GM21529 (cell line): ENCODE measurements at regions not wholly inside any gene's neighbourhood (a gene's known extent, or its start where the extent isn't known, plus 50 kb on each side); places are given as distances from the start of the nearest gene placed in this dataset.

Source experiments
- ATAC-seq: cut with Tn5 transposase; IDR thresholded peaks from one replicate; pipeline ENCODE4 v1.9.1; 2021; ENCODE audit not compliant: unreplicated experiment

DNA sequence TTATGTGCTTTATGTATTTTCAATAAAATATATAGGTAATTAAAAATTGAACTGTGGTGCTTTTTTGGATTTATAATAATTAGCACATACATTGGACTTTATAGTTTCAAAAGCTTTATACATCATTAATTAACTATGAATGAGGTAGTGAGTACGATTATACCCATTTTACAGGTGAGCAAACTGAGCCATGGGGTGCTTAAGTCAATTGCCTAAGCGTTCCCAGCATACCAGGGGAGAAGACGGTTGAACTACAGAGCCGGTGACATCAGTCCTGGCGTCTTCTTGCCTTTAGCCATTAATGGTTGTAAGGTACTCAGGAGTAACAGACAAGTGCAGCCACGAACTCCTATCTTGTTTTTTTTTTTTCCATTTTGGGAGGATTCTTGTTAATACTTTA lies 172.8 kb downstream of the GATA3 start:
- ATAC-seq, result no peak

DNA sequence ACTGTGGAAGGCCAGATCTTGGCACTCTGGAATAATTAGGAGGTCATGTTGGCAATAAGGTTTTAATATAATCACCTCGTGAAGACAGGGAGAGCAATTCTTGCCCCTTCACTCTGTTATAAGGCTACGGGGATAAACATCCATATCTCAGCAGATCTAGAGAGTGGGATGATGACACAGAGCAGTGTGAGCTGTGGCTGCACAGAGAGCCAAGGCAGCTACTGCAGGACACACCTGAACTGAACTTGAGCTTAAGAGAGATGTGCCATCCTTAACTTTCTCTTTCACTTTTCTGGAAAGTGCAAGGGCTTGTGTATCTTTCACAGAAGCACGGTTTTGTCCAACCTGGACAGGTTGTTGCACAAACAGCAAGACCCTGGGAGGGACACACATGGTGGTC lies 174.7 kb downstream of the GATA3 start:
- ATAC-seq, result no peak

DNA sequence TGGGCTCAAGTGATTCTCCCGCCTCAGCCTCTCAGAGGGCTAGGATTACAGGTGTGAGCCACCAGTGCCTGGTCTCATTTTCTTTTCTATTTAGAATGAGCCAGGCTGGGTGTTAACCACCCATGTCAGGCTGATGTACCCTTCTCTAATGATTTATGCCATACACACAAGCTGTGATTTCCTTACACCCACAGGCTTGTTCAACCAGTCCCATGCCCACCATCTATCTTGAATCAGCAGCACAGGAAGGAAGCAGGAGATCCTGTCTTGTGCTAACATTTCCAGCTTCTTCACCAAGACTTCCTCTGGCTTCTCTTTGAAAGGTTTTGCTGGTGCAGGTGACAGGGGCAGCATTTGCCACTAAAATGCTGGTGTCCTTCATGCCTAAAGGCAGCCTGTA lies 176.4 kb downstream of the GATA3 start:
- no peak for ATAC-seq

DNA sequence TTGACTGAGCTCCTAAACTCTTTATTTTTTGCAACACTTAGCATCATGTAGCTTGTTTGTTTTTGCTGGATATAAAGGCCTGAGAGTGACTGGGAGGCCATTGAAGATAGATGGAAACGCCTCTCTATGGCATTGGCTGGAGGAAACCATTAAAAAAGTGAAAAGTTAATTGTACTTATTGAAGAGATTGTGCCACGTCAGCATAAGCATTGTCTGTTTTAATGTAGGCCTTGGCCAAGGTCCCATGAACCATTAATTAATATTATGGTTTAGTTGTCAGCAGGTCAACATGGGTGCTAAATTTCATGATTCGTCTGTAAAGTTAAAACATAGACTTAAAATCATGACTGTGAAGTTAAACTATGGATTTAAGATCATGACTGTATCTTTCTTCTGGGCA lies 178.6 kb downstream of the GATA3 start:
- no peak for ATAC-seq

DNA sequence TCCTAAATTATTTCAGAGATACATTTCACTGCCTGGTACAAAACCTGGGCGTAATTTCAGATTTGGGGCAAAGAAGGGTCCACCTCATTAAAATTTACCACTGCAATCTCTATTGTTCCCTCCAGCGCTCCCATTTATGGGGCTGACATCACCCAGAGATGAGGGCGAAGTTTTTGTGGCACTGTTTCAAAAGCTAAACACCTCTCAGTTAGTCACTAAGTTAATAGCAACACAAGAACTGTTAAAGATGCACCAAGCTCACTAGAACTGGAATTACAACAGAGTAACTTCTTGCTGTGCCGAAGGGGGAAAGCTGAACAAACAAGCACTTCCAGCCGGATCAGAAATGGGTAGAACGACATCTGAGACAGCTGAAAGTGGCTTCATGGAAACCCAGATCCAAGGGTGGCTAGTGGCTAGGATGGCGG lies 179.4 kb downstream of the GATA3 start:
- no peak for ATAC-seq

DNA sequence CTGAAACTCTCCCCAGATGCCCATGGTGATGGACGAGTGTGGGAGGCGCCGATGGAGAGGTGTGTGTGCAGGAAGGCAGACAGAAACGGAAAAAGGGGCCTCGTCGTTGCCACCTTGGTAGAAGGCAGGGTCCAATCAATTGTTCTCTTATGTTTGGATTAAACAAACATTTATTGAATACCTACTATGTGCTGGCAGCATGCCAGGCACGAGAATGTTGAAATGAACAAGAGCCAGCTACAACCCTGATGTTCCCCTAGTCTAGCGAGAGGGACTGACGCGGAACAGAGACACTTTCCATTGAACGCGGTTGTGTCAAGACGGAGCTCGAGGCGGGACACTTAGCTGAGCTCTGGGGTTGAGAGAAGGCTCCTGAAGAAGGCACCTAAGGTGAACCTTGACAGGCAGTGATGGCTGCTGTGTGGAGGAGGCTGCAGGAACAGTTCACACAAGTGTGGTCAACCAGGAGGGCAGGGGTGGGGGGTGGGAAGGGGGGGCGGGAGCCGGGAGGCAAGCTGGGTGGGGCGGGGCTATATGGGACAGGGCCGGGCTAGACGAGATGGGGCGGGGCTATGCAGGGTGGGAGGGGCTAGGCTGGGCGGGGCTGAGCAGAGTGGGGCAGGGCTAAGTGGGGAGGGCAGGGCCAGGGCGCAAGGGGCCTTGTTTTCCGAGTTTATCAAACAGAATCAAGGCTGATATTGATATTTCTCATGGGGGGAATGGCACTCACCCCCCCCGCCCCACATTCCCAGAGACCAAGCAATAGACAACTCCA lies 181.0 kb downstream of the GATA3 start:
- ATAC-seq, result no peak

DNA sequence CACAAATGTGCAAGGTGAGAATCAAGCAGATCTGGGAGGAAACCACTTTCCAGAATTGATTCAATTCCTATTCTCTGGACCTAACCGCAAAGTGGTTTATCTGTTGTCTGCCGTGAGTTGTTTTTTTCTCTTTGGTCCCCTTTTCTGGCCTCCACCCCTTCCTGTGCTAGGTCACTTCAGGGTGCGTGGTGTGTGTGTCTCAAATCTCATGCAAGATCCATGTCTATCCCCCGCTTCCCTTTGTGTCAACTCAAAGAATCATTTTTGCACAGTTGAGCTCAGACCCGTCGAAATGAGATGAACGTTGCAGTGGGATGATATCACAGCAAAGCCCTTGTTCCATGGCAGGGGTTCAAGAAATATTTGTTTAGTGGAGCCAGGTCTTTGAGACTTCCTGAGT lies 184.5 kb downstream of the GATA3 start:
- ATAC-seq, result no peak

DNA sequence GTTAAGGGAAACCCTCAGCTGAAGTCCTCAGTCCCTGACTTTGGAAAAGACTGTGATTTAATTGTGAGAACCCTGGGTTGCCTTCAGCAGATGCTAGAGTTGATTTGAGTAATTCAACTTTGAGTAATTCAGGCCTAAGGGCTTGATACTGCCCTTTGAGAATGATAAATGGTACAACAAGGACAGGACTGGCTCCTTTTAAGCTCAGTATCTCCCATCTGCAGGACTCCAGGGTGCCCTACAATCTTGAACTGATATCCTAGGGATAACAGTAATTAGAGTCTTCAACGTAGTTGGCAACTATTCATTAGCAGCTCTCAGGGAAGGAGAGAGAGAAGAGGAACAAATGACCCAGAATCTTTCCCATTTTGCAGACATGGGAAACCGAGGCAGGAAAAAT lies 186.4 kb downstream of the GATA3 start:
- no peak for ATAC-seq

DNA sequence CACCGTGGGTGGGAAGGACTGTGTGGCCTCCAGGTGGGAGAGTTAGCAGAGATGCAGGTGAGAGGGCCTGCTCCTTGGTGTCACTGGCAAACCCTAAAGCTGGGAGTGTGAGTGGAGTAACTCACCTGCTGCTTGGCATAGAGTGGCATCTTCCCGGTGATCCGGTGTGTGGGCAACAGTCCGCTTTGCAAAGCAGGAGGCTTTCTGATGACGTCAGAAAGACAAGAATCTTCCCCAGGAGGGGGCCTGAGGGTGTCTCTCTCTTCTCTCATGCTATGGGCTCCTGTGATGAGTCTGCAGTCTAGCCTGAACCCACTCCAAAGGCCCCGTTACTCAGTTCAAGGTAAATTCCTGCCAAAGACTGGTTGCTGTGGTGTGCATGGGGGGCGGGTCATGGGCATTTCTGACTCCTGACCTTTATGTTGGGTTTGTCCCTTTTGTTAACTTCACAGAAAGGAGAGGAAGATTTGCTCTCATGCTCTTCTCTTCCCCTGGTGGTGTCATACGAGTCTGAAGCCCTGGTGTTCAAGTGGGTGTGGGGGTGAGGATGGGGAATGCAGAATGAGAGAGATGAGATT lies 187.9 kb downstream of the GATA3 start:
- ATAC-seq, result no peak

DNA sequence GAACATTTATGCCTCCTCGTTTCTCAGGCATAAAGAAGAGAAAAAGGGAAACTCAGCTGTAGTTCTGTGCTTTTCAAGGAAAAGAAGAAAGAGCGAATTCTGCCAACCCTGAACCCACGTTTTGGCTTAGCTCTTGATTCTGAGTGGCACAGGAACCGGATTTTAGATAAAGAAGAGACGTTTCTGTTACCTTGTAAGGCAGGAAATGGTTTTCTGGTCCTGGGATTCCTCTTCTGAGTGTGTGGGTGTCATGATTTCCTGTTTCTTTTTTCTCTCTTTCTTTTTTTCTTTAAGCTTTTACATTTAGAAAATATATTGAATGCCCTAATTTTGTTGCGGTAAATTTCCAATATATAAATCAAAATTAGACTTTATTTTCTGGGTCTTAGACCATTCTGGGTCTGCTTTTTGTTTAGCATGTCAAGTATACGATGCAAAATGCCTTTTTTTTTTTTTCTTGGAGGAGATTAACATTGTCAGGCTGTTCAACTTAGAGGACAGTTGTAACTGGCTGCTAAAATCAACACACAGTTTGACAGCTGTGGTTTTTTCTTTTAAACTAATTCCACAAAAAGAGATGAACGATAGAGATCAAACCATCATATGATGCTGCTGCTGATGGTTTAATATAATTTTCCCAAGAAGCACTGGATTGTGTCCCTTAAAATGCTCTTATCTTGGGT lies 190.8 kb downstream of the GATA3 start:
- no peak for ATAC-seq

DNA sequence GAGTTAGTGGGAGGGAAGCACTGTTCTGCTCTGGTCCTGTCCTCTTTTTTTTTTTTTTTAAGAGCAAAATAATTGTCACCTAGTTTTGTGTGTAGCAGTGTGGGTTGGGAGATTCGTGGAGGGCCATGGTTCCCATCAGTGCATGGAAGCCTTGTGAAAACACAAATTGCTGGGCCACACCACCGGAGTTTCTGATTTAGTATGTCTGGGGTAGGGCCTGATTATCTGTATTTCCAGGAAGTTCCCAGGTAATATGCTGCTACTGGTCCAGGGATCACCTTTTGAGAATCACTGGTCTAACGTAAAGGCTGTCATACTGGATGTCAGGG lies 191.3 kb downstream of the GATA3 start:
- ATAC-seq, result no peak

DNA sequence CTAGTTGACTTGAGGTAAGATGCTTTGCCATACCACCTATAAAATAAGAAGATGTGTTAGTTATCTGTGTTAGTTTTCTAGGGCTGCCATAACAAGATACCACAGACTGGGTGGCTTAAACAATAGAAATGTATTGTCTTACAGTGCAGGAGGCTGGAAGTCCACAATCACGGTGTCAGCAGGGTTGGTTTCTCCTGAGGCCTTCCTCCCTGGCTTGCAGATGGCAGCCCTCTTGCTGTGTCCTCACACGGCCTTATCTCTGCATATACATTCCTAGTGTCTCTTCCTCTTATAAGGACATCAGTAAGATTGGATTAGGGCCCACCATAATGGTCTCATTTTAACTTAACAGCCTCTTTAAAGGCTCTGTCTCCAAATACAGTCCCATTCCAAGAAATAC lies 192.1 kb downstream of the GATA3 start:
- no peak for ATAC-seq

DNA sequence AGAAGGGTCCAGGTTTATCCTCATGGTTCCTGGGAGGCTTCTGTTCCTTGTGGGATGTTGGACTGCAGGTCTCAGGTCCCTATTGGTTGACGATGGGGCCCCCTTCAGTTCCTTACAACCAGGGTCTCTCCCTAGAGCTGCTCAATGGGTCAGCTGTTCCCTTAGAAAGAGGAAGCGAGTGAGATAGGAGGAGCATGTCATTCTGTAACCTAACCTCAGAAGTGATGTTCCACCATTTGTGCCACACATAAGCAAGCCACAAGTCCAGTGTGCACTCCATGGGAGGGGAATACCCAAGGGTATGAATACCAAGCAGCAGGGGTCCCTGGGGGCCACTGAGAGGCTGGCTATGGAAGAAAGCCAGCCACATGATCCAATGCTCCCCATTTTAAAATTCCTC lies 192.7 kb downstream of the GATA3 start:
- ATAC-seq, result no peak

DNA sequence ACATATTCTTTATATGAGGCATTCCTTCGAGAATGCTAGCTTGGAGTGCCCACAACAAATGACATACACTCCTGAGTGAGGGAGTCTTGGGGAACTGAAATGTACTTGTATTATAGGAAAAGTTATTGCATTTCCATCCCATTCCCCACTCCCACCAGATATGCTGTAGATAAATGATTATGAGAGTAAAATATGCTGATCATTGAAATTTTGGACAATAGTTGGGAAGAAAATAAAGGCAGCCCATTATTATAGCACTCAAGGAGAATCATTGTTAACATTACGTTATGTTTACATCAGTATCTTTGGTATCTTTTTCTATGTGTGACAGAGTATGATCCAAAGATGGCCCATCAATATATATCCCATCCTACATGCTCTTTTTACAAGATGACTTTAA lies 194.4 kb downstream of the GATA3 start:
- ATAC-seq, result no peak

DNA sequence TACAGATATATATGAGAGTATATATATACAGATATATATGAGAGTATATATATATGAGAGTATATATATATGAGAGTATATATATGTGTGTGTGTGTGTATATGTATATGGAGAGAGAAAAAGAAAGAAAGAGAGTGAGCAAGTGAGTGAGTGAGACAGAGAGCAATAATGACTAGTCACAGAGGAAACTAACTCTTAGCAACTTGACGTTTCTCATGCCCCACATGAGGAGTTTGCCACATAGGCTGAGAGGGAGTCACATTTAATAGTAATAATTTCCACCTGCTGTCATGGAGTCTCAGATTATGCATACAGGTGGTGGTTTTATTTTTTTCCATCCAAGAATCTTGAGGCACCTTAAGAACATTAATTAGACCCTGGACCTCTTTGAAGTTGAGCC lies 199.9 kb downstream of the GATA3 start:
- no peak for ATAC-seq

DNA sequence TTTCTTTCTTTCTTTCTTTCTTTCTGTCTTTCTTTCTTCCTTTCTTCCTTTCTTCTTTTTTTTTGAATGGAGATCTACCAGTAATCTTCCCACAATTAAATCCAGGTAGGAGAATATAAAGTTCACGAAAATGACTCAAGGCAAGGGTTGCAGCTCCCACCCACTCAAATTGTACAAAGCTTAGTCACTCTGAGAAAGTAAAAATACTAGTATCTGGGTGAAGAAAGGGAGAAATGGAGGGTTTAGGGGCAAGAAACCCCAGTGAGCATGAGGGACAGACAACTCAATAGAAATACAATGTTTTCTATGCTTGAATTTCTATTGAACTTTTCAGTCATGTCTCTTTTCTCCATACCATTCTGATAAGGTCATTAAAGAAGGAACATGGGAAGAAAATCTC lies 200.8 kb downstream of the GATA3 start:
- ATAC-seq, result no peak

DNA sequence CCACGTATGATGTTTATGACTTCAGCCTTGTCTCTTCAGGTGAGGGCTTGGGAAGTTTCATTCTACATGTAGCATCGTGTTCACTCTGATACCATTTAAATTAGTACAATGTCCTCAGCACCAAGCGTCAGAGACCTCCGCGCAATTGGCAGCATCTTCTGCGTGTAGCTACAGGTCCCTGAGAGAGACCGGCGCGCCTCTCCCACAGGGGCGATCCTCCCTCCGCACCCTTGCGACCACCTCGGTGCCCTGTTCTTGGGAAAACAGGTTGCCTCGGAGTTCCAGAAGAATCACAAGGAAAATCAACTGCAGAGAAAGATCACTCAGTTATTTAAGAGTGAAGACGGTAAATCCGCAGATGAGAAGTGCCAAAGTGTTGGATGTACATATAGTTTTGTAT lies 206.2 kb downstream of the GATA3 start:
- no peak for ATAC-seq

DNA sequence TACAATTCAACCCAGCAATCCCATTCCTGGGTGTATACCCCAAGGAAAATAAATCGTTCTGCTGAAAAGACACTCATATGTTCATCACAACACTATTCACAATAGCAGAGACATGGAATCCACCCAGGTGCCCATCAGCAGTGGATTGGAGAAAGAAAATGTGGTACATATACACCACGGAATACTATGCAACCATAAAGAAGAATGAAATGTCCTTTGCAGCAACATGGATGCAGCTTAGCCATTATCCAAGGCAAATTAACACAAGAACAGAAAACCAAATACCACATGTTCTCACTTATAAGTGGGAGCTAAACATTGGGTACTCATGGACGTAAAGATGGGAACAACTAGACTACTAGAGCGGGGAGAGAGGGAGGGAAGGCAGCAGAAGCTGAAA lies 207.8 kb downstream of the GATA3 start:
- ATAC-seq, result no peak

DNA sequence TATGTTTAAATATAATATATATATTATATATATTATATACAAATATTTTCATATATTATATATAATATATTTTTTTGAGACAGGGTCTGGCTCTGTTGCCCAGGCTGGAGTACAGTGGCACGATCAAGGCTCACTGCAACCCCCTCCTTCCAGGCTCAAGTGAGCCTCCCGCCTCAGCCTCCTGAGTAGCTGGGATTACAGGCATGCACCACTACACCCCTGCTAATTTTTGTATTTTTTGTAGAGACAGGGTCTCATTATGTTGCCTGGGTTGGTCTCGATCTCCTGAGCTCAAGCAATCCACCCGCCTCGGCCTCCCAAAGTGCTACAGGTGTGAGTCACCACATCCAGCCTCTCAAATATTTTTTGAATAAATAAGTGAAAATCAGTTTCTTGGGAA lies 215.5 kb downstream of the GATA3 start:
- no peak for ATAC-seq

DNA sequence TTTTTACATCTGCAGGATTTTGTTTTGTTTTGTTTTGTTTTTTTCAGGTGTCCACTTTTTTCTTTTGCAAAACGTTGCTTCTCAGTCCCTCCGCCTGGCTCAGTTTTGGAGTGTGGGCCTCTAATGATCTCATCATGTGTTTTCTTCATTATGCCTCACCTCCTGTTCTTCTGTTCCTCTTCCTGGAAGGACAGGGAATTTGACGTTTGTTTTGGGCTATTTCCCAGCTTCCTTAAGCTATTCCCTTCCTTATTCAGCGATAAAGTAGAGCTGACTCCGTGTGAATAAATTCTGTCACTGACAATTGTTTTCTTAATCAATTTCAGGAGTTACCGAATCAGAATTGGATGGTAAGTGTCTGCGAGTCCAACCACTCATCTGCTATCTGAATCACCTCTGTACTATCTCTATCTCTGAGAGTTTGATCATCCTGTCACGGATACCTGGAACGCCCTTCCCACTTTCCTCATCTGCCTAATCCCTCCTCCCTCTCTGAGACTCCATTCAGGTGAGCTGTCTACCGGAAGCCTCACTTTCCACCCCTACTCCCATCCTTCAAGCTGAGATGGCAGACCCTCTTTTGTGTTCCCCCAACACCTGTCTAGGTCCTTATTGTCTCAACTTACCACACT lies 218.4 kb downstream of the GATA3 start:
- ATAC-seq, result no peak

DNA sequence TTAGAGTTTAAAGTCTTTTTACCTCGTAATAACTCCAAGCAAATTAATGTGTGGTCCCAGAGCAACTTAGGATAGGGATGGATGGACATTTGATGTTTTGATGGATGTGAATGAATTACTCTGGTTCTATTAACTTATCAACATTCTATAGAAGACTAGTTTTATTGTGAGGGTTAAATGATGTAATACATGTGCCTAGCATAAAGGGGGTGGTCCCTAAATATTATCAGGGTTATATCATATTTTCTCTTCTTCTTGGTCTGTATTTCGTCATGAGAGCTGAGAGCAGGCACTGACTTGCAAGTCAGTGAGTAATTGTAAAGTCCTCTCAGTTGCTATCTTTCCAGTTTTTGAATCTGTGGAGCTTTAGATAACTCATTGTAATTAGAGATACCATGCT lies 219.3 kb downstream of the GATA3 start:
- no peak for ATAC-seq

DNA sequence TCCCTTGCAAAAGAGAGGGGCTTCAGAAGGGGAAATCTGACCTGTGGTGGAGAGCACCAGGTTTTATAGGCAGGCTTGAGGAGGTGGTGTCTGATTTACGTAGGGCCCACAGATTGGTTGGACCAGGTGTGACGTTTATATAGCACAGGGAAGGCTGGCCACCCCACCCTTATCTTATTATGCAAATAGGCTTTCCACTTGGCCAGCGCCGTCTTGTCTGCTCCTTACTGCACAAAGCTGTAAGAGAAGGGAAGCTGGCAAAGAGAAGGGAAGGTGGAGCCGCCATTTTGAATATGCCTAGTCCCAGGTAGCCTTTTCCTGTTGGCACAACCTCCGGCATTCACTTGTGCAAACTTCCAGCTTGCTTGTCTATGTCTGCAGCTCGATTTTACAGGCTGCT lies 221.4 kb downstream of the GATA3 start:
- no peak for ATAC-seq
